Neuronal stem cell (in vitro differentiated cells): ENCODE measurements at regions not wholly inside any gene's neighbourhood (a gene's known extent, or its start where the extent isn't known, plus 50 kb on each side); places are given as distances from the start of the nearest gene placed in this dataset.

ENCODE experiments used
- DNase-seq: peaks from one replicate; pipeline ENCODE4 v3.0.0-alpha.2; 2013; ENCODE audit warnings: low spot score
- H2AFZ ChIP-seq: one replicate; pipeline ENCODE4 v1.6.1; 2013; ENCODE audit warnings: mild to moderate bottlenecking, low read length, inconsistent platforms
- H2AK5ac ChIP-seq: 2 replicates; pipeline ENCODE4 v1.6.1; 2013; ENCODE audit warnings: low read depth, mild to moderate bottlenecking, inconsistent platforms, low read length, moderate library complexity, mixed read lengths
- H2BK120ac ChIP-seq: 2 replicates; pipeline ENCODE4 v1.6.1; 2013; ENCODE audit warnings: low read depth, mild to moderate bottlenecking, inconsistent platforms, low read length, moderate library complexity, mixed read lengths
- H2BK12ac ChIP-seq: one replicate; pipeline ENCODE4 v1.6.1; 2013; ENCODE audit warnings: low read length, inconsistent platforms
- H2BK15ac ChIP-seq: 2 replicates; pipeline ENCODE4 v1.6.1; 2013; ENCODE audit warnings: mild to moderate bottlenecking, low read length, inconsistent platforms, mixed read lengths
- H2BK5ac ChIP-seq: one replicate; pipeline ENCODE4 v1.6.1; 2013; ENCODE audit warnings: inconsistent platforms, mild to moderate bottlenecking, low read length, moderate library complexity
- H3K14ac ChIP-seq: one replicate; pipeline ENCODE4 v1.6.1; 2013; ENCODE audit warnings: low read length, inconsistent platforms
- H3K18ac ChIP-seq: 2 replicates; pipeline ENCODE4 v1.6.1; 2013; ENCODE audit warnings: low read length, inconsistent platforms
- H3K23ac ChIP-seq: 2 replicates; pipeline ENCODE4 v1.6.1; 2013; ENCODE audit warnings: low read depth, mild to moderate bottlenecking, mixed read lengths, low read length, inconsistent platforms; ENCODE audit not compliant: poor library complexity
- H3K27ac ChIP-seq: replicated peaks from 3 replicates; pipeline ENCODE4 v1.5.1; 2013; ENCODE audit warnings: low read length, inconsistent platforms
- H3K27me3 ChIP-seq, 3 experiments: 2 replicates each; pipeline ENCODE4 v1.6.1; 2013; ENCODE audit warnings: low read length in 3 of 3, mild to moderate bottlenecking in 2 of 3, inconsistent platforms in 1 of 3, low read depth in 1 of 3, mixed read lengths in 1 of 3, moderate library complexity in 1 of 3; ENCODE audit not compliant: control insufficient read depth in 3 of 3, insufficient read depth in 3 of 3
- H3K36me3 ChIP-seq, 2 donors: replicated peaks in 1 of 2; 2 replicates each; pipeline ENCODE4 v1.6.1; 2013; ENCODE audit warnings: low read length in 2 of 2; ENCODE audit not compliant: control insufficient read depth in 2 of 2, insufficient read depth in 2 of 2
- H3K4ac ChIP-seq: 2 replicates; pipeline ENCODE4 v1.6.1; 2013; ENCODE audit warnings: inconsistent platforms, mild to moderate bottlenecking, low read length, moderate library complexity
- H3K4me1 ChIP-seq, 2 donors: 1 replicate in 1 of 2; 2 replicates in 1 of 2; pipeline ENCODE4 v1.6.1; 2013; ENCODE audit warnings: low read length in 2 of 2, low read depth in 1 of 2; ENCODE audit not compliant: control insufficient read depth in 2 of 2, insufficient read depth in 1 of 2
- H3K4me2 ChIP-seq: one replicate; pipeline ENCODE4 v1.6.1; 2013; ENCODE audit warnings: mild to moderate bottlenecking, low read length, inconsistent platforms; ENCODE audit not compliant: insufficient read depth, poor library complexity, severe bottlenecking
- H3K4me3 ChIP-seq, 2 donors: 2 replicates each; pipeline ENCODE4 v1.5.1; 2013; ENCODE audit warnings: low read length in 2 of 2, mild to moderate bottlenecking in 2 of 2, inconsistent platforms in 1 of 2, moderate library complexity in 1 of 2
- H3K79me1 ChIP-seq: one replicate; pipeline ENCODE4 v1.6.1; 2013; ENCODE audit warnings: low read depth, mild to moderate bottlenecking, inconsistent platforms, low read length, moderate library complexity
- H3K9ac ChIP-seq: one replicate; pipeline ENCODE4 v1.6.1; 2013; ENCODE audit warnings: mild to moderate bottlenecking, low read depth, low read length, inconsistent platforms; ENCODE audit not compliant: poor library complexity
- H3K9me3 ChIP-seq, 2 donors: replicated peaks in 1 of 2; 2 replicates each; pipeline versions ENCODE3 to v1.6.1; 2013; ENCODE audit warnings: low read length in 2 of 2, mild to moderate bottlenecking in 2 of 2, inconsistent platforms in 1 of 2, low read depth in 1 of 2, mixed read lengths in 1 of 2, moderate library complexity in 1 of 2; ENCODE audit not compliant: control insufficient read depth in 2 of 2, insufficient read depth in 1 of 2
- H4K8ac ChIP-seq: one replicate; pipeline ENCODE4 v1.6.1; 2013; ENCODE audit warnings: low read depth, mild to moderate bottlenecking, inconsistent platforms, low read length, moderate library complexity
- H4K91ac ChIP-seq: one replicate; pipeline ENCODE4 v1.6.1; 2013; ENCODE audit warnings: low read length, low read depth, mild to moderate bottlenecking, inconsistent platforms; ENCODE audit not compliant: poor library complexity
- WGBS, 2 donors: extraction: QIAGEN DNeasy Blood & Tissue Kit; methylation state at CpG; one replicate each; pipeline ENCODE4 v1.1.7; 2013; ENCODE audit warnings: missing lambda C conversion rate in 2 of 2, mixed read lengths in 1 of 2; ENCODE audit not compliant: insufficient read length in 2 of 2, insufficient replicate concordance in 1 of 2; ENCODE audit errors: extremely low coverage in 2 of 2; 5-methylcytosine and 5-hydroxymethylcytosine counted together

GRCh38 chr9:28628031-28628430 is 1054.8 kb upstream of the C9orf72 start:
- Histone ChIP-seq H3K4me2 (no peak overlapping the region), H4K91ac (no peak overlapping the region), H3K27me3 (no peaks in the 10 kb centered on the region), H4K8ac (no peak overlapping the region), H2BK5ac (no peak overlapping the region), H3K14ac (no peak overlapping the region), H3K36me3 (no peaks in the 10 kb centered on the region), H2BK12ac (no peak overlapping the region), H3K4ac (no peak overlapping the region), H3K4me3 (no peak overlapping the region), H2BK15ac (no peak overlapping the region), H3K79me1 (no peaks in the 10 kb centered on the region), H3K18ac (no peak overlapping the region), H3K4me1 (no peaks in the 10 kb centered on the region), H3K9me3 (peaks cover 0 to 3% of the 10 kb centered on the region in 2 donors), H3K9ac (no peak overlapping the region), H2BK120ac (no peak overlapping the region), H2AK5ac (no peak overlapping the region), H3K23ac (no peak overlapping the region), H2AFZ (peak overlapping the region; percentile 31), H3K27ac (no peak overlapping the region)
- DNase-seq: no peak
- no CpG with 5 or more reads among the region's 1 CpG for WGBS, 2 donors

- H3K4me3 ChIP-seq: no peak overlapping the region
- DNase-seq: no peak
- H3K4me1 ChIP-seq: peaks cover 0 to 1% of the 10 kb centered on the region in 2 donors
- no peak overlapping the region for H3K14ac ChIP-seq
- H3K4ac ChIP-seq: no peak overlapping the region
- H3K27me3 ChIP-seq: no peaks in the 10 kb centered on the region
- no peak overlapping the region for H2BK15ac ChIP-seq
- H4K8ac ChIP-seq: no peak overlapping the region
- no CpG with 5 or more reads among the region's 3 CpGs for WGBS, 2 donors
- no peaks in the 10 kb centered on the region for H3K9me3 ChIP-seq
- no peak overlapping the region for H3K9ac ChIP-seq
- H3K23ac ChIP-seq: no peak overlapping the region
- H2BK5ac ChIP-seq: no peak overlapping the region
- H4K91ac ChIP-seq: no peak overlapping the region
- H2BK12ac ChIP-seq: no peak overlapping the region
- no peak overlapping the region for H3K4me2 ChIP-seq
- H3K18ac ChIP-seq: no peak overlapping the region
- no peak overlapping the region for H3K27ac ChIP-seq
- no peak overlapping the region for H2AK5ac ChIP-seq
- no peak overlapping the region for H2BK120ac ChIP-seq
- H3K36me3 ChIP-seq: no peaks in the 10 kb centered on the region
- H2AFZ ChIP-seq: no peak overlapping the region
- no peaks in the 10 kb centered on the region for H3K79me1 ChIP-seq
Observed at GRCh38 chr9:28648723-28649122, 1075.4 kb upstream of the C9orf72 start.

- H3K27ac ChIP-seq: no peak overlapping the region
- H3K79me1 ChIP-seq: no peaks in the 10 kb centered on the region
- H3K36me3 ChIP-seq: no peaks in the 10 kb centered on the region
- no peak overlapping the region for H2AK5ac ChIP-seq
- H4K8ac ChIP-seq: no peak overlapping the region
- peaks cover 0 to 1% of the 10 kb centered on the region in 2 donors for H3K4me1 ChIP-seq
- H2AFZ ChIP-seq: peak overlapping the region; percentile 58
- no peak overlapping the region for H3K18ac ChIP-seq
- no peak overlapping the region for H3K23ac ChIP-seq
- no peak overlapping the region for H3K9ac ChIP-seq
- WGBS, 2 donors: no CpG with 5 or more reads among the region's 4 CpGs
- H2BK5ac ChIP-seq: no peak overlapping the region
- no peak overlapping the region for H4K91ac ChIP-seq
- H3K4ac ChIP-seq: no peak overlapping the region
- H3K9me3 ChIP-seq: no peaks in the 10 kb centered on the region
- H2BK15ac ChIP-seq: no peak overlapping the region
- H2BK120ac ChIP-seq: no peak overlapping the region
- no peak overlapping the region for H3K4me3 ChIP-seq
- H3K4me2 ChIP-seq: no peak overlapping the region
- H3K14ac ChIP-seq: no peak overlapping the region
- H2BK12ac ChIP-seq: no peak overlapping the region
- H3K27me3 ChIP-seq: no peaks in the 10 kb centered on the region
- no peak for DNase-seq
Observed at GRCh38 chr9:28650327-28650726, 1077.0 kb upstream of the C9orf72 start.

- H3K4me2 ChIP-seq: no peak overlapping the region
- H2BK12ac ChIP-seq: no peak overlapping the region
- H3K14ac ChIP-seq: no peak overlapping the region
- no peak overlapping the region for H2BK15ac ChIP-seq
- no peak overlapping the region for H2BK5ac ChIP-seq
- H3K4ac ChIP-seq: no peak overlapping the region
- no peak overlapping the region for H4K91ac ChIP-seq
- H3K23ac ChIP-seq: no peak overlapping the region
- H2AFZ ChIP-seq: no peak overlapping the region
- no peak overlapping the region for H3K18ac ChIP-seq
- H2AK5ac ChIP-seq: no peak overlapping the region
- no peaks in the 10 kb centered on the region for H3K27me3 ChIP-seq
- no peak overlapping the region for H3K4me3 ChIP-seq
- no peaks in the 10 kb centered on the region for H3K9me3 ChIP-seq
- no peak overlapping the region for H4K8ac ChIP-seq
- H3K27ac ChIP-seq: no peak overlapping the region
- H2BK120ac ChIP-seq: no peak overlapping the region
- H3K4me1 ChIP-seq: peaks cover 0 to 1% of the 10 kb centered on the region in 2 donors
- DNase-seq: no peak
- no peaks in the 10 kb centered on the region for H3K79me1 ChIP-seq
- H3K9ac ChIP-seq: no peak overlapping the region
- H3K36me3 ChIP-seq: no peaks in the 10 kb centered on the region
- no CpG with 5 or more reads among the region's 5 CpGs for WGBS, 2 donors
Observed at GRCh38 chr9:28651050-28651722, 1077.9 kb upstream of the C9orf72 start.
